HL-60/S4 (cell line): ENCODE measurements at regions not wholly inside any gene's neighbourhood (a gene's known extent, or its start where the extent isn't known, plus 50 kb on each side); places are given as distances from the start of the nearest gene placed in this dataset.

Source experiments
- in situ Hi-C: fragments of 300-500 bp; cut with MboI; formaldehyde crosslinking; loops from 2 replicates; pipeline ENCODE4 v1.14.3; 2022; ENCODE audit warnings: low sequenced_read_pairs

- in situ Hi-C loops = no loop called here
These were observed 851.2 kb upstream of the ADAMTS5 start for GRCh38 chr21:27817902-27818623.

GRCh38 chr21:27817074-27817473, 850.2 kb upstream of the ADAMTS5 start:
- in situ Hi-C loops = no loop called here

DNA sequence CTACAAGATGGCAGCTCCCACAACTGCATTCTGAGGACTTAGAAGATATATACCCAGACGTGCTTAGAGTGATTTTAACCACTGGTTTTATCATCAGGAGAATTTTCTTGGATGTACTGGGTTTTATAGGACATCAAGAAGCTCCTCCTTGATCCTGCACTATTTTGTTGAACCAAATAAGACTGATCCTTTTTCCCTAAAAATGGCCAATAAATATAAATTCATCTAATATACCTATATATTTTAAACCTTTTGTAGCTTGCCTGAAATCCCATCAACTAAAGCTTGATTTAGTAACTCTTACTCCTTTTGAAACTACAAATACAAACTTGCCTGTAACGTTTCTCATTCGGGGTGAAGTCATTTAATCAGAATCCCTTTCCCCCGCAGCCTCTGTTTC, 849.4 kb upstream of the ADAMTS5 start:
- in situ Hi-C loops = no loop called here

GRCh38 chr21:27814226-27814625, 847.3 kb upstream of the ADAMTS5 start:
- in situ Hi-C loops = no loop called here

DNA sequence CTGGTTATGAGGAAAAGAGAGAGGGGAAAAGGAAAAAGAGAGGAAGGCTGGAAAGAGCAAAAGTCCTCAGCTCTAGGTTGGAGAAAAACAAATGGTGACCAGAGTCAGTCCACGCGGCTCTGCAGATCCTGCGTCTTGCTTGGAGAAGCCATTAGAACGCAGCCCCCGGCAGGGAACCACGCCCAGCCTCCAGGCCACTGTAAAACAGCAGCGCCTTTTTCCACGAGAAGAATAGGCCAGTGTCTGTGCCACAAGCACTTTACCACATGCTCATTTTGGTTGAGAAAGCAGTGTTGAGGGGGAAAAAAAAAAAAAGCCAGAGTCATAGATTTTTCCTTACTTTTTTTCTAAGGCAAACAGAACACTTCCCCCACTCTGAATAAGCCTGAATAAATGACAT, 846.9 kb upstream of the ADAMTS5 start:
- in situ Hi-C loops = no loop called here

DNA sequence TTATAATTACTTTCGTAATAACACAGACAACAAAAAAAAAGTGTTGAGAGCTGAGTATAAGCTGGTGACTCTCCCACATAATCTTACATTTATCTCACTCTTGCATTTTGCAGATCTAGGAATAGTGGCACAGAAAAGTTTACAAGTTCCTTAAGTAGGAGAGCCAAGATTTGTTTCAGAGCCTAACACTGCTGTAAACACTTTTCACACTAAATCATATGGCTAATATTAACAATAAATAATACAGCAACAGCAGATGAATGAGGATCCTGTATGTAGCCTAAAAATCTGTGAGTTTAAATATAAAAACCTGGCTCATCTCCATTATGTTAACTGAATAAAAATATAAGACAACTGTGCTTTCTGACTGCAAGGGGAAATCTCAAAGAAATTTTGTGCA, 846.5 kb upstream of the ADAMTS5 start:
- in situ Hi-C loops = no loop called here

- in situ Hi-C loops = no loop called here
These were observed 845.4 kb upstream of the ADAMTS5 start for GRCh38 chr21:27812279-27812678.

- in situ Hi-C loops = no loop called here
These were observed 842.0 kb upstream of the ADAMTS5 start for GRCh38 chr21:27808923-27809322.

GRCh38 chr21:27807596-27807995, 840.7 kb upstream of the ADAMTS5 start:
- in situ Hi-C loops = no loop called here

DNA sequence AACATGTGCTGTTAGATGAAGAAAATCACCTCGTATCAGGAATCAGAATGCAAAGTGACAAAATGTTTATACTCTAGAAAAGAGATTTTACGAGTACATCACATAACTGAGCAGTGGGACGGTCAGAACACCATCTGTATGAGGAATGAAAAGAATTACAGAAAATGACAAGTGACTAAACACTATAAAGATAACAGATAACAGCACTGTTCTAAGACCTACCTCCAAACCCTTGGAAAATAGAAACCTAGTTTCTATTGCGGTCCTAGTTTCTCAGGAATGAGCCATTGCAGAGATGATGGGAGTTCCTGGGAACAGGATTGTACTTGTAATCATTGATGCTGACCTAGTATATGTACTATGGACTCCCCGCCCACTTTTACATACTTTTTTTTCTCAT, 839.4 kb upstream of the ADAMTS5 start:
- in situ Hi-C loops = no loop called here

DNA sequence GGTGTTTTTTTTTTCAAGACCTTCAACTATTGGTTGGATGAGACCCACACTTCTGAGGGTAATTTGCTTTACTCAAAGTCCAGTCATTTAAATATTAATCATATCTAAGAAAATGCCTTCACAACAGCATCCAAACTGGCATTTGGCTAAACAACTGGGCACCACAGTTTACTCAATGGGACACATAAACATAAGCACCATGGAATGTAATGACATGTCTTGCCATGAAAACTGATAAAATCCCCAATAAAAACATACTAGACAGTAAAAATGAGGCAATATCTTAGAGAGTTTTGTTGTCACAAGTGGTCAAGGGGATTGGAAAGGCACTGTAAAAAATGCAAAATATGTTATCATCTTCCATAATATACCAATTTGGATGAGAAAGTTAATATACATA, 838.8 kb upstream of the ADAMTS5 start:
- in situ Hi-C loops = no loop called here

- in situ Hi-C loops = no loop called here
These were observed 837.6 kb upstream of the ADAMTS5 start for GRCh38 chr21:27804515-27804914.

- in situ Hi-C loops = no loop called here
These were observed 836.7 kb upstream of the ADAMTS5 start for GRCh38 chr21:27803571-27803970.

DNA sequence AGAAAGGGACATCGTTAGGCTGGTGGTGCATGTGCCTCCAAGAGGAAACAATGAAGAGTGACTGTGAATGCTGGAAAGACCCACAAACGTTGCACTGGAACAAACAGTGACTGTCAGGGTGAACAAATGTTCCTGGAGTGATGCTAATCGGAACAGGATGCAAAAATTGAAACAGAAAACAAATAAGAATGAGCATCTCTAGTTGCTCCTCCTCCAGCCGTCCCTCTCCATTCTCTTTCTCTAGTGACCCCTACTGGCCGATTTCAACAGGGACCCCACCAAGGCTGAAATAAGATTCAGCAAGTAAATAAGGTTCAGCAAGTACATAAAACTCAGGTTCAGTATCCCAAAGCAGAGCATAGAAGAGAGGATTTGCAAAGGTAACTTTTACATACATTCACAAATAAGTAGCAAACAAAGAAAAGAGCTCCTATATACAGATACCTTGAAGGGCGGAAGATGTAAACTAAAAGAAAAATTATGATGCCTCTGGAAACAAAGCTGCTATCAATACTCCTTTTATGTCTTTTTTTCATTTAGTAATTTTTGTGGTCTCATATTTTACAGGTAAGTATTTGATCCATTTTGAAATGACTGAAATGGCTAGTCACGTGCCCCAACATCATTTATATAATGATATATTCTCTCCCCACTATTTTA, 836.1 kb upstream of the ADAMTS5 start:
- in situ Hi-C loops = no loop called here

GRCh38 chr21:27799861-27800260, 833.0 kb upstream of the ADAMTS5 start:
- in situ Hi-C loops = no loop called here

DNA sequence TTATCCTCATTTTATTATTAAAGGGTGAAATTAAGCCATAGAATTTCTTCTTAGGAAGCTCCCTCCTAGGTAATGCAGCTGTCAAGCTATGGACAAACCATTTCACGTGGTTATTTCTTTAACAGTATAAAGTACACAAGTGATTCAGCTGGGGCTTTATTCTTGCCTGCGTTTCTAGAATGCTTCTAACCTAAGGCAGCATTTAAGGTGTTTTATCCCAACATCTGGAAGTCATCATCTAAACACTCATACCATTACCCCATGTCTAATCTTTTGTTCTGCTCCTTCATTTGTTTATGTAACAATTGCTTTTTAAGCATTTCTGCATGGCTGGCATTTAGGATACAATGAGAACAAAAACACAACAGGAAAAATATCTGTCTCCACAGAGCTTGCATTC, 829.2 kb upstream of the ADAMTS5 start:
- in situ Hi-C loops = no loop called here

- in situ Hi-C loops = no loop called here
These were observed 828.5 kb upstream of the ADAMTS5 start for GRCh38 chr21:27795418-27795817.

- in situ Hi-C loops = no loop called here
These were observed 827.0 kb upstream of the ADAMTS5 start for GRCh38 chr21:27793901-27794300.

- in situ Hi-C loops = no loop called here
These were observed 820.2 kb upstream of the ADAMTS5 start for GRCh38 chr21:27787046-27787445.

DNA sequence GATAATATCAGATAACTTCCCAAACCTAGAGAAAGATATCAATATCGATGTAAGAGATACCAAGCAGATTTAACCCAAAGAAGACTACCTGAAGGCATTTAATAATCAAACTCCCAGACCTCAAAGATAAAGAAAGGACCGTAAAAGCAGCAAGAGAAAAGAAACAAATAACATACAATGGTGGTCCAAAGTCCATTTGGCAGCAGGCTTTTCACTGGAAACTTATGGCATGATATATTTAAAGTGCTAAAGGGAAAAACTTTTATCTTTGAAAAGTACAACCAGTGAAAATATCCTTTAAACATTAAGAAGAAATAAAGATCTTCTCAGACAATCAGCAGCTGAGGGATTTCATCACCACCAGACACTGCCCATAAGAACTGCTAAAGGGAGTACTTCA, 812.7 kb upstream of the ADAMTS5 start:
- in situ Hi-C loops = no loop called here

- in situ Hi-C loops = no loop called here
These were observed 810.2 kb upstream of the ADAMTS5 start for GRCh38 chr21:27776925-27777553.

- in situ Hi-C loops = no loop called here
These were observed 805.9 kb upstream of the ADAMTS5 start for GRCh38 chr21:27772816-27773215.
